VCaP (cell line): ENCODE measurements at regions not wholly inside any gene's neighbourhood (a gene's known extent, or its start where the extent isn't known, plus 50 kb on each side); places are given as distances from the start of the nearest gene placed in this dataset.

ENCODE experiments used
- H3K27ac ChIP-seq: fragments of 450-650 bp; 2 replicates; pipeline ENCODE4 v1.5.1; 2017
- CTCF ChIP-seq: fragments of 450-650 bp; conservative IDR thresholded peaks from 2 replicates; pipeline ENCODE4 v1.5.1; 2017; ENCODE audit warnings: mild to moderate bottlenecking, moderate library complexity

GRCh38 chr13:81770868-81771505, 1430.1 kb upstream of the SPRY2 start:
- no peak for TF ChIP-seq CTCF
- no peak overlapping the region for H3K27ac ChIP-seq

- no peak for TF ChIP-seq CTCF
- H3K27ac ChIP-seq, result no peak overlapping the region
Observed at GRCh38 chr13:81762449-81762848, 1421.5 kb upstream of the SPRY2 start.

- TF ChIP-seq CTCF, result no peak
- H3K27ac ChIP-seq, result no peak overlapping the region
Observed at GRCh38 chr13:81760316-81760715, 1419.4 kb upstream of the SPRY2 start.

DNA sequence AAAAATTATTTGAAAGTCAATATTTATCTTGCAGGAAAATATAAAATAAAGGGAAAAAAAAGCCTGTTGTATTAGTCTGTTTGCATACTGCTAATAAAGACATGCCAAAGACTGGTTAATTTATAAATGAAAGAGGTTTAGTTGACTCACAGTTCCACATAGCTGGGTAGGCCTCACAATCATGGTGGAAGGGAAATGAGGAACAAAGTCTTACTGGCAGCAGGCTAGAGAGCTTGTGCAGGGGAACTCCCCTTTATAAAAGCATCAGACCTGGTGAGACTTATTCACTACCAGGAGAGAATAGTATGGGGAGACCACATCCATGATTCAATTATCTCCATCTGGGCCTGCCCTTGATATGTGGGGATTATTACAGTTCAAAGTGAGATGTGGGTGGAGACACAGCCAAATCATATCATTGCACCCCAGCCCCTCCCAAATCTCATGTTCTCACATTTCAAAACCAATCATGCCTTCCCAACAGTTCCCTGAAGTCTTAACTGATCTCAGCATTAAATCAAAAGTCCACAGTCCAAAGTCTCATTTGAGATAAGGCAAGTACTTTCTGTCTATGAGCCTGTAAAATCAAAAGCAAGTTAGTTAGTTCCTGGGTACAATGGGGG, 1416.5 kb upstream of the SPRY2 start:
- no peak overlapping the region for H3K27ac ChIP-seq
- TF ChIP-seq CTCF, result no peak

DNA sequence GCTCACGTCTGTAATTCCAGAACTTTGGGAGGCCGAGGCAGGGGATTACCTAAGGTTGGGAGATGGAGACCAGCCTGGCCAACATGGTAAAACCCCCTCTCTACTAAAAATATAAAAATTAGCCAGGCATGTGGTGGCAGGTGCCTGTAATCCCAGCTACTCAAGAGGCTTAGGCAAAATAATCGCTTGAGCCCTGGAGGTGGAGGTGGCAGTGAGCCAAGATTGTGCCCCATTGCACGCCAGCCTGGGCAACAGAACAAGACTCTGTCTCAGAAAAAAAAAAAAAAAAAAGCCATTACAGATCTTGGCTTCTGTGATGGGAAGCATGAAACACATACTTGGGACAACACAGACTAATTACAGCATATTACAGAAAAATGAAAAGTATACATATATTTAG, 1404.5 kb upstream of the SPRY2 start:
- no peak for TF ChIP-seq CTCF
- H3K27ac ChIP-seq, result no peak overlapping the region

DNA sequence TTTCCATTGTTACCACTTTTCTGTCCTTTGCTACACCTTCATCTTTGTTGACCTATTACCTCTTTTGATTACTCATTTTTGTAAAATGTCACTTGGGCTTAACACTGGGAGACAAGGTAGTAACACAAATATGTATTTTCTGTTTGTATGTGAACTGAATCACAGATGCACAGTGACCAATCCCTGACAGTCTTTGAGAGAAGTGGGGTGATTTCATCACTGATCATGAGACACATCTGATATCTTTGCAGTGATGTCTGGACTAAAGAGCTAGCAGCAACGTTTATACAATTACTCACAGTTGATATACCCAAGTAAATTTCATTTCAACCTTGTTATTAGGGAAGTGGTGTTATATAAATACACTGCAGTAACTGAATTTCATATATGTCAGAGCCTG, 1397.4 kb upstream of the SPRY2 start:
- no peak overlapping the region for H3K27ac ChIP-seq
- no peak for TF ChIP-seq CTCF

DNA sequence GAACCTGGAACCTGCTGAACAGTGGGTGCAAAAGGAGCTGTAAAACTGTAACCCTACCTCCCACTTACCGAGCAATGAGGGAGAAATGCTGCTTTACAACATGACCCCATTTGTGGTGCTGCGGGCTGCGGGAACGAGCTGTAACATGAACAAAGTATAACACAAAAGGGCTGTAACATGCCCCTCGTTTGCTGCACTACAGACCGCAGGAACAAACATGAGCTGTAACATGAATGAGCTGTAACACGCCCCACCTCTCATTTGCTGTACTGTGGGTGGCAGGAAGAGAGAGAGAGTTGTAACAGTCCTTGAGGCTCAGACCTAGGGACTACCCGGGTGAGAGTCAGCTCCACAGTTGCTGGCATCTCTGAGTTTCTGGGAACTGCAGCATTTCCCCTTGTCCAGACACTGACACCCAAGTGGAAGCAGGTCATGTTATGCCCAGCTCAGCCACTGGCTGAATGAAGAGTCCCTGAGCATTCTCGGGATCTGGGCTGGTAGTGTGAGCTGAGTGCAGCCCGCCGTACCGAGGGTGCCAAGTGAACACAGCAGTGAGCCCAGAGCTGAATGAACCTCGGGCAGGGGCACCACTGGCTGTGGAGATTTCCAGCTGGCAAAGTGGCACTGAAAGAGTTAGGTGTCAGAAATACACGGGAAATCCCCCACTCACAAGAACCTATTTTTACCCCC, 1385.3 kb upstream of the SPRY2 start:
- no peak for TF ChIP-seq CTCF
- no peak overlapping the region for H3K27ac ChIP-seq
